Fibroblast of skin of scalp (primary cell): ENCODE measurements at regions not wholly inside any gene's neighbourhood (a gene's known extent, or its start where the extent isn't known, plus 50 kb on each side); places are given as distances from the start of the nearest gene placed in this dataset.

Experiments used
- DNase-seq: peaks from one replicate; pipeline ENCODE4 v3.0.0-alpha.2; 2013

DNA sequence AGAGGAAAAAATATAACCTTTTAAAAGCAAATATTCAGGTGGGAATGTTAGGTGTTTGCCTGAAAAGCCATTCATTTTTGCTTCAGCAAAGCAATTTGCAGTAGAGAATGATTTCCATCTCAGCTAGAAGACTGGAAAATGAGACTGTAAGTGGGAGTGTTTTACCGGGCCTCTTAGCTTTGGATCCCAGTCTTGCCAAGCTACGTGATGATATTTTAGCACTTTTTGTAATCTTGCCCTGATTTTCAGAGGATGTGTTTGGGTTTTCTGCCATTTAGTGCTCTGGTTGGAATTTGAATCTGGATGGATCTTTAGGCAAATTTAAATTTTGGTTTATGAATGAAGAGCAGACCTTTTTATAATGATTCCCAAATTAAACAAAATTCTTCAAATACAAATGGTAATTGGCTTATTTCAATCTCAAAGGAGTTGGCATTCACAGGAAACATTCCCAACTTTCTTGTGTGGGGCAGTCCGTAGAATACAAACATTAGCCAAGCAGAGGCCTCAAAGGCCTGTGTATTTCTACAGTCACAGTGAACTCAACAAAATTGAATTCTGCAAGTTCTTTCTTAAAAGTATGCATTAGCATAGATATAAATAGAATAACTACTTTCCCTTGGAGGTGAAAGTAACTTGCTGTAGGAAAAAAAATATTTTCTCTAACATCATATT lies 646.4 kb downstream of the CDY2B start:
- DNase-seq, result no peak

DNA sequence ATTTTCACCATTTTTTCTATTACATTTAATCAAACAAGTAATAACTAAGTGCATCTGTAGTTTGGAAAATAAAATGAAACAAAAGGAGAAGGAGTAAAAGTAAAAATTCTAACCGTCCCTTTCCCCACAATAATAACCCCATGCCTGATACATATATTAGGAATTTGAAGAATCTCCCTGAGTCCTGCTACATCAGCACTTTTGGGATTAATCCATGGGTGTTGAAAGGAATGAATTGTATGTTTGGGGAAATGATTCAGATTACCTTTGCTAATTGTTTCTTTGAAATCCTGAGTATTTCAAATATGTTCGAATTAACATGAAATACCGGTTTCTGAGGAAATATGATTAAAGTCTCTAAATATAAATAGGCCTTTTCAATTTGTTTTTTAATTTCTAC lies 648.0 kb downstream of the CDY2B start:
- no peak for DNase-seq

DNA sequence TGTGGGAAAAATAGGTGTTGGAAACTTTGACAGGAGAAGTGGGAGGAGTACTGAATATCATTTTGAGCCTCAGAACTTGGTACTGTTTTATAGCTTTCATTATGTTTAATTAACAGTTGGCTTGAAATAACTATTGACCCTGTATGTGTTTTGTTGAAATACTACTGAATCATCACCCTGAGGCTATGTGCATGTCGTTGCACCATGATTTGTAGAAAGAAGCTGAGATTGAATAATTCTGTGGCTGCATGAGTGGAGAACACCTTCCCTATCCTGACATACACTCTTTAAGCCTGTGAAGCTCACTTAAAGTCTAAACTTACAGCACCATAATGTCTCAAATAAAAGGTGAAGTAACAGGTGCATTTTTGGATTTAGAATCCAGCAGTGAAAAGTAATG lies 656.5 kb downstream of the CDY2B start:
- no peak for DNase-seq

DNA sequence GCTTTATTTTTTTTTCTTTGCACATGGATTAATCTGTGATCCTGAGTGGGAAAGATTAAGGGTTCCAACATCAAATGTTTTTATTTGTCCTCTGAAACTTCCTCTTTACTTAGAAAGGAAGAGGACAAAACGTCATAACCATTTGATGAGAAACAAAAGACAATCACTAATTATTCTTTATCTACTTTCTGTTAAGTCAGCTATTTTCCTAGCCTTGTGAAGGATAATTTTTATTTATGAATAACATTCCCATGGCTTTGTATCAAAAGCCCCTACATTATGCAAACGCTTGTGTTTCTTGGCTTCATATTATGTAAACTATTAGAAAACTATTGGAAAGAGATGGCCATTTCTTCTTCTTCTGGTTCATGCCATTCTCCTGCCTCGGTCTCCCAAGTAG lies 677.6 kb downstream of the CDY2B start:
- DNase-seq, result no peak

GRCh38 chrY:17184299-17184698 lies 695.7 kb downstream of the CDY2B start:
- DNase-seq, result no peak

DNA sequence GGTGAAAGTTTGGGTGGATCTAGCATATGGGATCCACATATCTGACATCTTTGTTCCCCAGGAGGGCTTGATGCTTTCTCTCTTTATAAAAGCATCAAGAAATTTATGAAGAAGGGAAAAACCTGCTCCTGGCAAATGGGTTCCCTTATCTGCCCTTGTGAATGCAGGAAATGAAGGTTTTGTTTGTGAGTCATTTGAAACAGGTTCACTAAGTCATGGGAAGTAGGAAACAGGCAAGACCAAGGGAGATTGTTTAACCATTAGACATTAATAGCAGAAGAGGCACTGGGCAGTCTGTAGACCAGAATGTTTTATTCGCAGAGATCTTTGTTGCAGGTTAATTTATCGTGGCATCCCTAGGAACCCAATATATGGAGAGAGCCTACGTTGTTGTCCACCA lies 713.1 kb downstream of the CDY2B start:
- DNase-seq, result no peak

- DNase-seq, result no peak
Observed at GRCh38 chrY:17122166-17122565, 757.9 kb downstream of the CDY2B start.

DNA sequence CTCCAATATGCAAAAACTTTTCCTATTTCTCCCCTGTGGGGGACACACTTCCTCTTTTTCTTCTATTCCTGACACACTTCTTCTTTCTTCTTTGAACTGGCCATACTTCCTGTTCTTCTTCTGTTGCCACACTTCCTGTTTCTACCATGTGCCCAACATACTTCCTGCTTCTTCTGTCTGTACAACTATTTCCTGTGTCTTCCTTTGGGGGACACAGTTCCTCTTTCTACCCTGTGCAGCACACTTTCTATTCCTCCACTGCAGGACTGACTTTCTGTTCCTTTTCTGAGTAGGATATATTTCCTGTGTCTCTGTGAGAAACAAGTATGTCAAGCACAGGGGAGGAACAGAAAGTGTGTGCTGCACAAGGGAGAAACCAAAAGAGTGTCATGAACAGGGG lies 794.7 kb downstream of the CDY2B start:
- DNase-seq, result no peak

DNA sequence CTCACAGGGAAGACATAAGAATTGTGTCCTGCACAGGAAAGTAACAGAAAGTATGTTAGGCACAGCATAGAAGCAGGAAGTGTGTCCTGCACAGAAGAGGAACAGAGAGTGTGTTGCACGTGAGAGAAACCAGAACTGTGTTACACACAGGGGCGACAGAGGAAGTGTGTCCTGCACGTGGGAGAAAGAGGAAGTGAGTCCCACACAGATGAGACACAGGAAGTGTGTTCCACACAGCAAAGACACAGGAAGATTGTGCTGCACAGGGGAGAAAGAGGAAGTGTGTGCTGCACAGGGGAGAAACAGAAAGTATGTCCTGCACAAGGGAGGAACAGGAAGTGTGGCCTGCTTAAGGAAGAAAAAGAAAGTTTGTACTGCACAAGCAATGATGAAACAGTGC lies 800.1 kb downstream of the CDY2B start:
- DNase-seq, result no peak

DNA sequence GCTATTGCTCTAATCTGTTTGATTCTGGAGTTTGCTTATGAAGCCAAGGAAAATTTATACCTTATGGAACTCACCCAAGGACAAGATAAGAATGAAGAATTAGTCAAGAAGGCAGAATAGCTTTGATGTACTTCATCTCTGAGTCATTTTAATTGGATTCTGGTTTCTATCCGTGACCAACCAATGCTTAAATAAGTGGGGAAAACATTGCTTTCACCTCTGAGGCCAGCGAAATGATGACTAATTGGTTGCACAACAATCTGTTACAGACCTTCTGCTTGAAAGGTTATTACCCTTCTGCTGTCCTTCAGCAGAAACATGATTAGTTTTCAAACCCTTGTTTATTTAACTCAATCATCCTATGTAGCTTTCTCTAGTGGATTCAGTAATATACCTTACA lies 812.7 kb downstream of the CDY2B start:
- no peak for DNase-seq

GRCh38 chrY:17053041-17053440 lies 827.0 kb downstream of the CDY2B start:
- DNase-seq, result no peak

GRCh38 chrY:17050374-17050773 lies 829.6 kb downstream of the CDY2B start:
- no peak for DNase-seq

DNA sequence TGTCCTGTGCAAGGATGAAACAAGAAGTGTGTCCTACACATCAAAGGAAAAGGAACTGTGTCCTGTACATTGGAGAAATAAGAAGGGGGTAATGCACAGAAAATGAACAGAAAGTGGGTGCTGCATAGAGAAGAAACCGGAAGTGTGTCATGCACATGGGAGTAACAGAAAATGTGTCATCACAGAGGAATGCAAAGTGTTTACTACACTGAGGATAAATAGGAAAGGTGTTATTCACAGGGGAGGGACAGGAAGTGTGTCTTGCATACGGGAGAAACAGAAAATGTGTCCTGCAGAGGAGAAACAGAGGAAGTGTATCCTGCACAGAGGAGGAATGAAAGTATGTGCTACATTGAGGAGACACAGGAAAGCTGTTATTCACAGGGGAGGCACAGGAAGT lies 834.9 kb downstream of the CDY2B start:
- no peak for DNase-seq

DNA sequence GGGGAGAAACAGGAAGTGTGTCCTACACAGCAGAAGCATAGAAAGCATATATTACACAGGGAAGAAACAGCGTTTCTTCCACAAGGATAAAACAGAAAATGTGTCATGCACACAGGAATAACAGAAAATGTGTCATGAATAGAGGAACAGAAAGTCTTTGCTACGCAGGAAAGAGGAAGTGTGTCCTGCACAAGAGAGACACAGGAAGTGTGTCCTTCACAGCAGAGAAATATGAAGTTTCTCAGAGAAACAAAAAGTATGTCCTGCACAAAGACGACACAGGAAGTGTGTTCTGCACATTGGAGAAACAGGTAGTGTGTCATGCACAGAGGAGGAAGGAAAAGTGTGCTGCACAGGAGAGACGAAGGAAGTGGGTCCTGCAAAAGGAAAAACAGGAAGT lies 835.3 kb downstream of the CDY2B start:
- DNase-seq, result no peak

GRCh38 chrY:17044272-17044671 lies 835.7 kb downstream of the CDY2B start:
- no peak for DNase-seq

DNA sequence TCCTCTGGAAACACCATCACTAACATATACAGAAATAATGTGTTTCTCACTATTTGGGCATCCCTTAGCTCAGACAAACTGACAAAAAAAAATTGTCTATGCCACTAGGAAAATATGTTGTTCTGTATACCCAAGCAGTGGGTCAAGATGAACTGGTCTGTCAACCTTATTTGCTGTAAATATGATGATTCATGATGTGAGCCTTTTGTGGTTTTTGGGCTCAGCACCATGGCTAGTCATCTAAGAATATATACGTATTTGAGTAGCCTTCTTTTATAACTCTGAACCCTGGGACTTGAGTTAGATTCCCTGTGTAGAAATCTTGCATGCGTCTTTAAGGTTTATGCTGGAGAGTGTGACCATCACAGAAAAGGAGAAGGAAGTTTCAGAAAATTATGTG lies 841.6 kb downstream of the CDY2B start:
- DNase-seq, result no peak

DNA sequence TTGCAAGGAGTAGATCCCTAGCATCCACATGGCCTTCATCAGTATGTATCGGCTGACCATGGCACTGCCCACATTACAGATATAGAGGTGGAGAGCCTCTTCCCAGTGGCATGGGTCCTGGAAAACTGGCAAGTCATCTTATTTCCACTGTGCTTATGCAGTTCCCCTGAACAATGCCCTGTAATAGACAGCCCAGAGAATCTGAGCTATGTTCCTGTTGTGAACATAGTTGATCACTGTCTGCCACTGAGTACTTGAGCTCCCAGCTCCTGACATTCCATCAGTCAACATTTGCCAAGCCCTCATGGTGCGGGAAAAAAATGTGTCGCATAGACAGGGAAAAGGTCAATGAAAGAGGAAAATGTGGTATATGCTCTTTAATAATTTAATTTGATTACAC lies 861.9 kb downstream of the CDY2B start:
- no peak for DNase-seq

DNA sequence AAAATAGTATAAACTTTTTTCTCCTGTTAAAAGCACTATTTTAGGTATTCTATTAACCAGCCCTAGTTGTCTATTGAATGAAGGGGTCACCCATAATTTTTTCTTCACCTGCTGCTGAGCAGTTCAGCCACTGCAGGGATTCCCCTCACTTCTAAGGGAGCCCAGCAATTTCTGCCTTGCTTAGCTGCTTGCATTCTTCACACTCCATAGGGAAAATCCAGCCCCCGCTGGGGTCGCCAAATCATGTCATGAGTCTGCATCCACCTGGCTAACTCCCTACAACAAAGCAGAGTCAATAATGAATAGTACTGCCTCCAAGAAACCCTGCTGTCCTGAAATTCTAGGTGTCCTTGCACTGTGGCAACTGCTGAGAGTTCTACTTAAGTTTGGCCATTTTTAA lies 886.5 kb downstream of the CDY2B start:
- DNase-seq, result no peak

- no peak for DNase-seq
Observed at GRCh38 chrY:16981776-16982175, 898.2 kb downstream of the CDY2B start.

DNA sequence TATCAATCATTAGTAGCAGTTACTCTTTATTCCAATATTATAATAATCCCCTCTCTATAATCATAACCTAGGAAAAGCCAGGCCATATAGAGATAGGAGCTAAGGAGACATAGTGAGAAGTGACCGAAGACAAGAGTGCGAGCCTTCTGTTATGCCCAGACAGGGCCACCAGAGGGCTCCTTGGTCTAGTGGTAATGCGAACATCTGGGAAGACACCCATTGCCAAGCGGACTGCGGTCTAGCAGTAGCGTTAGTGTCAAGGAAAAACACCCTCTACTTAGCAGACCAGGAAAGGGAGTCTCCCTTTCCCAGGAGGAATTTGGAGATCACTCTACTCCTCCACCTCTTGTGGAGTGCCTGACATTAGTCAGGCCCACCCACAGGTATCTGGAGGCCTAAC lies 920.9 kb downstream of the CDY2B start:
- DNase-seq, result no peak

- DNase-seq, result no peak
Observed at GRCh38 chrY:16947221-16947620, 932.8 kb downstream of the CDY2B start.
